H1 (cell line): ENCODE measurements at regions not wholly inside any gene's neighbourhood (a gene's known extent, or its start where the extent isn't known, plus 50 kb on each side); places are given as distances from the start of the nearest gene placed in this dataset.

ENCODE experiments used
- ATF3 ChIP-seq: IDR thresholded peaks from 2 replicates; pipeline ENCODE4 v1.6.1; 2011; ENCODE audit warnings: low read depth, mild to moderate bottlenecking, low read length; ENCODE audit not compliant: insufficient read depth
- CEBPB ChIP-seq: IDR thresholded peaks from 2 replicates; pipeline ENCODE4 v1.6.1; 2012; ENCODE audit warnings: low read depth, low read length
- CTCF ChIP-seq, 3 experiments: IDR thresholded peaks; 1 replicate in 2 of 3; 2 replicates in 1 of 3; pipeline versions ENCODE4 v1.5.1 to v1.6.1; 2011; ENCODE audit warnings: low read length in 3 of 3, mild to moderate bottlenecking in 3 of 3, inconsistent platforms in 2 of 3, low read depth in 1 of 3, moderate library complexity in 1 of 3; ENCODE audit not compliant: insufficient read depth in 1 of 3; ENCODE audit errors: control extremely low read depth in 1 of 3
- E2F6 ChIP-seq: IDR thresholded peaks from 2 replicates; pipeline ENCODE4 v1.6.1; 2012; ENCODE audit warnings: inconsistent platforms
- EGR1 ChIP-seq: IDR thresholded peaks from 2 replicates; pipeline ENCODE4 v1.6.1; 2011; ENCODE audit warnings: low read depth, low read length, borderline replicate concordance
- KDM5A ChIP-seq: fragments of 200-600 bp; IDR thresholded peaks from 2 replicates; pipeline ENCODE4 v1.7.1; 2012; ENCODE audit warnings: mild to moderate bottlenecking, low read length, inconsistent platforms, mixed read lengths
- MAX ChIP-seq: IDR thresholded peaks from 2 replicates; pipeline ENCODE4 v1.6.1; 2012; ENCODE audit warnings: inconsistent platforms
- PHF8 ChIP-seq: fragments of 200-600 bp; sonication (generic); conservative IDR thresholded peaks from 2 replicates; pipeline ENCODE4 v1.7.1; 2012; ENCODE audit warnings: low read depth, mild to moderate bottlenecking, inconsistent platforms, low read length, moderate library complexity
- POLR2A ChIP-seq, 2 experiments: IDR thresholded peaks; 1 replicate in 1 of 2; 2 replicates in 1 of 2; pipeline ENCODE4 v1.6.1; 2011; ENCODE audit warnings: low read depth in 2 of 2, low read length in 2 of 2, mild to moderate bottlenecking in 2 of 2; ENCODE audit errors: control extremely low read depth in 1 of 2
- POLR2AphosphoS5 ChIP-seq: IDR thresholded peaks from 2 replicates; pipeline ENCODE4 v1.6.1; 2011; ENCODE audit warnings: low read depth, low read length
- RXRA ChIP-seq: IDR thresholded peaks from 2 replicates; pipeline ENCODE4 v1.6.1; 2011; ENCODE audit warnings: low read depth, mild to moderate bottlenecking, low read length, moderate library complexity; ENCODE audit not compliant: insufficient read depth
- SAP30 ChIP-seq: fragments of 300-600 bp; sonication (generic); IDR thresholded peaks from 2 replicates; pipeline ENCODE4 v1.7.1; 2012; ENCODE audit warnings: low read length, moderate library complexity, mild to moderate bottlenecking, inconsistent platforms; ENCODE audit not compliant: insufficient read depth, insufficient replicate concordance
- SIN3A ChIP-seq, 2 experiments: IDR thresholded peaks in 1 of 2; conservative IDR thresholded peaks in 1 of 2; 2 replicates each; pipeline ENCODE4 v1.6.1; 2011 to 2012; ENCODE audit warnings: low read length in 2 of 2, improper control_type of control experiment in 1 of 2, low read depth in 1 of 2, mild to moderate bottlenecking in 1 of 2
- SIX5 ChIP-seq: IDR thresholded peaks from 2 replicates; pipeline ENCODE4 v1.6.1; 2011; ENCODE audit warnings: mild to moderate bottlenecking, low read depth, low read length
- SP2 ChIP-seq: IDR thresholded peaks from 2 replicates; pipeline ENCODE4 v1.6.1; 2012; ENCODE audit warnings: mild to moderate bottlenecking, low read length, inconsistent platforms
- SRF ChIP-seq: IDR thresholded peaks from 2 replicates; pipeline ENCODE4 v1.6.1; 2011; ENCODE audit warnings: mild to moderate bottlenecking, low read depth, low read length, moderate library complexity
- TAF1 ChIP-seq: IDR thresholded peaks from 2 replicates; pipeline ENCODE4 v1.6.1; 2011; ENCODE audit warnings: mild to moderate bottlenecking, low read depth, low read length
- TBP ChIP-seq: IDR thresholded peaks from 2 replicates; pipeline ENCODE4 v1.6.1; 2011; ENCODE audit warnings: low read depth, low read length, improper control_type of control experiment
- ZNF274 ChIP-seq: IDR thresholded peaks from 2 replicates; pipeline ENCODE4 v1.7.0; 2012; ENCODE audit warnings: low read length, borderline replicate concordance; ENCODE audit errors: extremely low read depth

GRCh38 chr14:41362139-41362538, 244.5 kb upstream of the LRFN5 start (continued):
- TF ChIP-seq E2F6 (no peak), TAF1 (no peak), ATF3 (0 out of 2 replicates have a peak, but pooled peaks have one; percentile 20), TBP (no peak), SIN3A (conservative IDR thresholded peaks at IDR 0.05 in 1 of 2, IDR thresholded peaks at IDR 0.05 in 1 of 2; ENCODE audit: low read depth in 1 of 2, low read length in 2 of 2) (no peak), CEBPB (no peak), SP2 (no peak), MAX (peak; percentile 43; the same call in 1 of the 2 replicates), EGR1 (no peak), ZNF274 (no peak), SRF (no peak), POLR2AphosphoS5 (no peak), PHF8 (no peak), RXRA (no peak), POLR2A (IDR thresholded peaks at IDR 0.05; ENCODE audit: control extremely low read depth in 1 of 2, low read depth in 2 of 2, low read length in 2 of 2) (no peak), CTCF (IDR thresholded peaks at IDR 0.05; ENCODE audit: control extremely low read depth in 1 of 3, insufficient read depth in 1 of 3, low read depth in 1 of 3, low read length in 3 of 3) (no peak), SAP30 (no peak), KDM5A (no peak), SIX5 (peak; percentile 66)
